Ovary (tissue), 7 donors: ENCODE measurements at regions not wholly inside any gene's neighbourhood (a gene's known extent, or its start where the extent isn't known, plus 50 kb on each side); places are given as distances from the start of the nearest gene placed in this dataset.

Experiments used
- DNase-seq, 5 donors: peaks; one replicate each; pipeline ENCODE4 v3.0.0-alpha.2; 2019 to 2020
- H3K27ac ChIP-seq, 2 donors: fragments of 200-600 bp; one replicate each; pipeline versions ENCODE4 v1.5.1 to v1.8.0; 2019 to 2022
- H3K27me3 ChIP-seq: fragments of 200-600 bp; one replicate; pipeline ENCODE4 v1.8.0; 2022
- H3K36me3 ChIP-seq: fragments of 200-600 bp; sonication (generic); one replicate; pipeline ENCODE4 v1.5.1; 2019
- H3K4me1 ChIP-seq: one replicate; pipeline ENCODE4 v1.8.1; 2013; ENCODE audit warnings: mild to moderate bottlenecking, moderate library complexity; ENCODE audit not compliant: insufficient read depth
- H3K4me3 ChIP-seq: fragments of 200-600 bp; sonication (generic); one replicate; pipeline ENCODE4 v1.5.1; 2017
- H3K9me3 ChIP-seq, 2 donors: fragments of 200-600 bp in 1 of 2; sonication (generic) in 1 of 2; one replicate each; pipeline versions ENCODE4 v1.5.1 to v1.8.1; 2013 to 2019; ENCODE audit warnings: mild to moderate bottlenecking in 1 of 2, moderate library complexity in 1 of 2
- CTCF ChIP-seq, 3 donors: fragments of 450-650 bp in 2 of 3; fragments of 200-600 bp in 1 of 3; IDR thresholded peaks; one replicate each; pipeline versions ENCODE4 v1.5.1 to v1.8.0; 2016 to 2022; ENCODE audit warnings: antibody characterized with exemption in 3 of 3, mild to moderate bottlenecking in 1 of 3
- EP300 ChIP-seq: sonication (generic); formaldehyde crosslinking; IDR thresholded peaks from one replicate; pipeline ENCODE4 v1.6.1; 2017; ENCODE audit warnings: antibody characterized with exemption
- POLR2A ChIP-seq: fragments of 450-650 bp; IDR thresholded peaks from one replicate; pipeline ENCODE4 v1.6.1; 2017; ENCODE audit warnings: antibody characterized with exemption, mild to moderate bottlenecking, moderate library complexity
- WGBS, 3 donors: extraction: QIAGEN DNeasy Blood & Tissue Kit in 1 of 3; methylation state at CpG; one replicate each; pipeline versions ENCODE4 v1.1.5 to v1.1.7; 2013 to 2017; 5-methylcytosine and 5-hydroxymethylcytosine counted together
- intact Hi-C, 4 donors: fragments of 100-400 bp; cut with DNase I; formaldehyde crosslinking; loops; one replicate each; pipeline versions ENCODE4 v1.11.0 to v1.15.1; 2022 to 2023
- donor health status: DM: no; HTN: no; CAD: no; lungs with moderate emphysema.
- donor health status: DM: no; HTN: no; CAD: no.
- donor health status: Bipolar disorder and iron deficiency.
- donor health status: DM: no; HTN: no; CAD: no.
- donor health status: DM: yes; HTN: yes; CAD: no.

- H3K27ac ChIP-seq: no peak overlapping the region
Measured at GRCh38 chr2:163341426-163341825, 394.4 kb downstream of the FIGN start.

GRCh38 chr2:163338270-163338669 lies 397.5 kb downstream of the FIGN start:
- TF ChIP-seq POLR2A: no peak
- TF ChIP-seq CTCF (IDR thresholded peaks at IDR 0.05): no peak
- TF ChIP-seq EP300: no peak
- 83 to 87% (median 83%) methylated on average over 3 of the region's 3 CpGs for WGBS, 3 donors
- H3K4me3 ChIP-seq: no peak overlapping the region
- no peak for DNase-seq
- H3K36me3 ChIP-seq: no peaks in the 10 kb centered on the region
- H3K9me3 ChIP-seq: no peaks in the 10 kb centered on the region
- H3K27ac ChIP-seq: no peak overlapping the region
- intact Hi-C loops: no loop called here
- H3K4me1 ChIP-seq: no peaks in the 10 kb centered on the region
- no peaks in the 10 kb centered on the region for H3K27me3 ChIP-seq

More at GRCh38 chr2:163341426-163341825, 394.4 kb downstream of the FIGN start:
- Histone ChIP-seq H3K9me3 (no peaks in the 10 kb centered on the region), H3K4me3 (no peak overlapping the region), H3K4me1 (no peaks in the 10 kb centered on the region), H3K27me3 (no peaks in the 10 kb centered on the region), H3K36me3 (no peaks in the 10 kb centered on the region)
- TF ChIP-seq POLR2A: no peak
- TF ChIP-seq EP300: no peak
- TF ChIP-seq CTCF (IDR thresholded peaks at IDR 0.05): no peak
- WGBS, 3 donors: 65 to 72% (median 65%) methylated on average over 2 of the region's 2 CpGs
- DNase-seq: no peak
- intact Hi-C loops: loop anchor here in 1 of 4 donors (10.0 kb wide), 1 partner anchor 393 kb away; the partner anchor contains the start of gene FIGN

- H3K27me3 ChIP-seq: no peaks in the 10 kb centered on the region
- no peaks in the 10 kb centered on the region for H3K9me3 ChIP-seq
- no peak for DNase-seq
- no peaks in the 10 kb centered on the region for H3K36me3 ChIP-seq
- TF ChIP-seq EP300 (no peak), POLR2A (no peak), CTCF (IDR thresholded peaks at IDR 0.05) (no peak)
- no peak overlapping the region for H3K4me3 ChIP-seq
- intact Hi-C loops: no loop called here
- no peak overlapping the region for H3K27ac ChIP-seq
- WGBS, 3 donors: 44 to 68% (median 60%) methylated on average over 2 of the region's 2 CpGs
- no peaks in the 10 kb centered on the region for H3K4me1 ChIP-seq
Measured at GRCh38 chr2:163324677-163325076, 411.1 kb downstream of the FIGN start.

- Histone ChIP-seq H3K4me3 (no peak overlapping the region), H3K4me1 (no peaks in the 10 kb centered on the region), H3K27me3 (no peaks in the 10 kb centered on the region), H3K36me3 (no peaks in the 10 kb centered on the region), H3K27ac (no peak overlapping the region), H3K9me3 (no peaks in the 10 kb centered on the region)
- 52 to 88% (median 72%) methylated on average over 2 of the region's 2 CpGs for WGBS, 3 donors
- no peak for TF ChIP-seq CTCF (IDR thresholded peaks at IDR 0.05)
- no peak for TF ChIP-seq POLR2A
- TF ChIP-seq EP300: no peak
- no peak for DNase-seq
- intact Hi-C loops: no loop called here
Measured at GRCh38 chr2:163319006-163319405, 416.8 kb downstream of the FIGN start.
